ENCODE measurements at regions not wholly inside any gene's neighbourhood (a gene's known extent, or its start where the extent isn't known, plus 50 kb on each side); places are given as distances from the start of the nearest gene placed in this dataset.
"Not testable (repeated sequence)": the region's sequence is repeated elsewhere in the genome, so short reads cannot be mapped to it uniquely, and the experiment has no call there.

GRCh38 chr5:87027570-87027969, 240.1 kb upstream of the RASA1 start:
- in situ Hi-C loops (cut with HindIII; ENCODE audit: low sequenced_read_pairs): no loop called here
- TF ChIP-seq, protein P1, sequence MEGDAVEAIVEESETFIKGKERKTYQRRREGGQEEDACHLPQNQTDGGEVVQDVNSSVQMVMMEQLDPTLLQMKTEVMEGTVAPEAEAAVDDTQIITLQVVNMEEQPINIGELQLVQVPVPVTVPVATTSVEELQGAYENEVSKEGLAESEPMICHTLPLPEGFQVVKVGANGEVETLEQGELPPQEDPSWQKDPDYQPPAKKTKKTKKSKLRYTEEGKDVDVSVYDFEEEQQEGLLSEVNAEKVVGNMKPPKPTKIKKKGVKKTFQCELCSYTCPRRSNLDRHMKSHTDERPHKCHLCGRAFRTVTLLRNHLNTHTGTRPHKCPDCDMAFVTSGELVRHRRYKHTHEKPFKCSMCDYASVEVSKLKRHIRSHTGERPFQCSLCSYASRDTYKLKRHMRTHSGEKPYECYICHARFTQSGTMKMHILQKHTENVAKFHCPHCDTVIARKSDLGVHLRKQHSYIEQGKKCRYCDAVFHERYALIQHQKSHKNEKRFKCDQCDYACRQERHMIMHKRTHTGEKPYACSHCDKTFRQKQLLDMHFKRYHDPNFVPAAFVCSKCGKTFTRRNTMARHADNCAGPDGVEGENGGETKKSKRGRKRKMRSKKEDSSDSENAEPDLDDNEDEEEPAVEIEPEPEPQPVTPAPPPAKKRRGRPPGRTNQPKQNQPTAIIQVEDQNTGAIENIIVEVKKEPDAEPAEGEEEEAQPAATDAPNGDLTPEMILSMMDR (IDR thresholded peaks at IDR 0.05; ENCODE audit: low read depth, low read length, missing control alignments): no peak
- DNase-seq (ENCODE audit: low read depth): no peak
- no peak overlapping the region for H3K4me3 ChIP-seq (ENCODE audit: low read depth, low read length)

- TF ChIP-seq, protein P1 (IDR thresholded peaks at IDR 0.05; ENCODE audit: low read depth, low read length, missing control alignments): no peak
- in situ Hi-C loops (cut with HindIII; ENCODE audit: low sequenced_read_pairs): no loop called here
- no peak for DNase-seq (ENCODE audit: low read depth)
- H3K4me3 ChIP-seq (ENCODE audit: low read depth, low read length): no peak overlapping the region
Measured at GRCh38 chr5:87029951-87030350, 237.7 kb upstream of the RASA1 start.

DNA sequence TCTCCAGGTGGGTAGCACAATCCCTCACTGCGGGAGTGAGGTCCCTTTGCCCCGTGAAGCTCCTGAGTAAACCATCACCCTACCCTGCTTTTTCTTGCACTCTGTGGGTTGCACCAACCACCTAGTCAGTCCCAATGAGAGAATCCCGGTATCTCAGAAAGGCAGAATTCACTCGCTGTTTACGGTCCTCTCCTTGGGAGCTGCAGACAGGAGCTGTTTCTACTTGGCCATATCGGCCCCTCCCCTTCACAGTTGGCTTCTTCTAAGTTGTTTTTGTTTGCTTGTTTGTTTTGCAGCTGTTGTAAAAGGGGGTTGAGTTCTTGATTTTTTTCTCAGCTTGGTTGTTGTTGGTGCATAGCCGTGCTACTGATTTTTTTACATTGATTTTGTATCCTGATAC, 237.0 kb upstream of the RASA1 start:
- TF ChIP-seq, protein P1 (IDR thresholded peaks at IDR 0.05; ENCODE audit: low read depth, low read length, missing control alignments): no peak
- H3K4me3 ChIP-seq (ENCODE audit: low read depth, low read length): no peak overlapping the region

GRCh38 chr5:87034557-87034956, 233.1 kb upstream of the RASA1 start:
- TF ChIP-seq, protein P1 (IDR thresholded peaks at IDR 0.05; ENCODE audit: low read depth, low read length, missing control alignments): no peak
- no peak overlapping the region for H3K4me3 ChIP-seq (ENCODE audit: low read depth, low read length)
- DNase-seq (ENCODE audit: low read depth): no peak
- in situ Hi-C loops (cut with HindIII; ENCODE audit: low sequenced_read_pairs): no loop called here

More for the DNA sequence above, 237.0 kb upstream of the RASA1 start:
- in situ Hi-C loops (cut with HindIII; ENCODE audit: low sequenced_read_pairs): no loop called here
- no peak for DNase-seq (ENCODE audit: low read depth)

DNA sequence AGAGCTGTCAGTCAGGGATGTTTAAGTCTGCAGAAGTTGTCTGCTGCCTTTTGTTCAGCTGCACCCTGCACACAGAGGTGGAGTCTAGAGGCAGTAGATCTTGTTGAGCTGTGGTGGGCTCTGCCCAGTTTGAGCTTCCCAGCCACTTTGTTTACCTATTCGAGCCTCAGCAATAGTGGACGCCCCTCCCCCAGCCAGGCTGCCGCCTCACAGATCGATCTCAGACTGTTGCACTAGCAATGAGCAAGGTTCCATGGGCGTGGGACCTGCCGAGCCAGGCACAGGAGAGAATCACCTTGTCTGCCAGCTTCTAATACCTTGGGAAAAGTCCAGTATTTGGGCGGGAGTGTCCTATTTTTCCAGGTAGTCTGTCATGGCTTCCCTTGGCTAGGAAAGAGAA, 225.1 kb upstream of the RASA1 start:
- DNase-seq (ENCODE audit: low read depth): no peak
- TF ChIP-seq, protein P1 (IDR thresholded peaks at IDR 0.05; ENCODE audit: low read depth, low read length, missing control alignments): no peak
- in situ Hi-C loops (cut with HindIII; ENCODE audit: low sequenced_read_pairs): no loop called here
- H3K4me3 ChIP-seq (ENCODE audit: low read depth, low read length): no peak overlapping the region

- in situ Hi-C loops (cut with HindIII; ENCODE audit: low sequenced_read_pairs): no loop called here
- TF ChIP-seq, protein P1 (IDR thresholded peaks at IDR 0.05; ENCODE audit: low read depth, low read length, missing control alignments): no peak
- no peak for DNase-seq (ENCODE audit: low read depth)
- H3K4me3 ChIP-seq (ENCODE audit: low read depth, low read length): no peak overlapping the region
Measured at GRCh38 chr5:87048156-87048555, 219.5 kb upstream of the RASA1 start.

GRCh38 chr5:87049012-87049411, 218.7 kb upstream of the RASA1 start:
- in situ Hi-C loops (cut with HindIII; ENCODE audit: low sequenced_read_pairs); H3K4me3 ChIP-seq (ENCODE audit: low read depth, low read length); DNase-seq (ENCODE audit: low read depth): not testable (repeated sequence)

Measured in astrocyte of the cerebellum (primary cell).